ENCODE measurements at regions not wholly inside any gene's neighbourhood (a gene's known extent, or its start where the extent isn't known, plus 50 kb on each side); places are given as distances from the start of the nearest gene placed in this dataset.

- Mint-ChIP-seq H3K36me3 (ENCODE audit: low read depth) (no peaks in the 10 kb centered on the region), H3K27me3 (ENCODE audit: insufficient read depth, low read depth, poor library complexity) (peaks cover 5% of the 10 kb centered on the region), H3K4me3 (no peak overlapping the region), H3K4me1 (peaks cover 20% of the 10 kb centered on the region), H3K27ac (no peak overlapping the region), H3K9me3 (no peaks in the 10 kb centered on the region)
- peak; percentile 66 for ATAC-seq
- H3K79me2 ChIP-seq (replicated peaks; ENCODE audit: insufficient read depth) = no peaks in the 10 kb centered on the region
- no peaks in the 10 kb centered on the region for H3K36me3 ChIP-seq (ENCODE audit: insufficient read depth)
- H3F3A ChIP-seq (replicated peaks; ENCODE audit: low read depth) = no peaks in the 10 kb centered on the region
- H3K4me1 ChIP-seq (ENCODE audit: insufficient read depth) = no peaks in the 10 kb centered on the region
- TF ChIP-seq ZNF114 (CRISPR knock-in tag; IDR thresholded peaks at IDR 0.05) (no peak), EZH2 (IDR thresholded peaks at IDR 0.05; ENCODE audit: low read depth, unreplicated experiment) (no peak), NANOG (IDR thresholded peaks at IDR 0.05; ENCODE audit: borderline replicate concordance) (no peak), ZNF331 (CRISPR knock-in tag; IDR thresholded peaks at IDR 0.05; ENCODE audit: low read depth) (no peak), REST (IDR thresholded peaks at IDR 0.05; ENCODE audit: unreplicated experiment) (no peak), ETS1 (IDR thresholded peaks at IDR 0.05) (no peak), ZNF462 (CRISPR knock-in tag; IDR thresholded peaks at IDR 0.05) (no peak), EZH2phosphoT487 (IDR thresholded peaks at IDR 0.05; ENCODE audit: unreplicated experiment) (no peak), STAT1 (IDR thresholded peaks at IDR 0.05; ENCODE audit: unreplicated experiment) (no peak)
- H3K9me2 ChIP-seq (ENCODE audit: insufficient read depth) = peaks cover 11% of the 10 kb centered on the region; the same call in 1 of the 2 replicates
- H3K27me3 ChIP-seq (ENCODE audit: insufficient read depth) = no peaks in the 10 kb centered on the region
- no peak for DNase-seq (ENCODE audit: low spot score)
- no peak overlapping the region for H3K27ac ChIP-seq (ENCODE audit: low read depth)
- no peak overlapping the region for H3K4me3 ChIP-seq
- no peaks in the 10 kb centered on the region for H4K20me1 ChIP-seq (replicated peaks; ENCODE audit: insufficient read depth)
- no peak overlapping the region for H3K4me2 ChIP-seq
- H2AFZ ChIP-seq = no peak overlapping the region
Measured at GRCh38 chr5:136526791-136527190, 161.4 kb upstream of the TRPC7 start.

Measured in GM23338 (cell line).